ENCODE measurements at regions not wholly inside any gene's neighbourhood (a gene's known extent, or its start where the extent isn't known, plus 50 kb on each side); places are given as distances from the start of the nearest gene placed in this dataset.

- ChIA-PET CTCF (no interaction called here), POLR2A (no interaction called here)
- H3K4me3 ChIP-seq (ENCODE audit: low read depth, low read length), result no peak overlapping the region
- no peak for TF ChIP-seq CTCF (IDR thresholded peaks at IDR 0.05; ENCODE audit: insufficient read depth, low read length, missing control alignments)
- no peak for DNase-seq (ENCODE audit: low read depth, low spot score)
Measured at GRCh38 chr12:132439333-132439904, 50.5 kb upstream of the FBRSL1 start.

- CTCF ChIA-PET, result no interaction called here
- TF ChIP-seq CTCF (IDR thresholded peaks at IDR 0.05; ENCODE audit: insufficient read depth, low read length, missing control alignments), result no peak
Measured at GRCh38 chr12:132438726-132439125, 51.2 kb upstream of the FBRSL1 start.

GRCh38 chr12:132437943-132438700, 51.8 kb upstream of the FBRSL1 start:
- TF ChIP-seq CTCF (IDR thresholded peaks at IDR 0.05; ENCODE audit: insufficient read depth, low read length, missing control alignments), result no peak
- POLR2A ChIA-PET, result no interaction called here
- no peak overlapping the region for H3K4me3 ChIP-seq (ENCODE audit: low read depth, low read length)
- CTCF ChIA-PET, result no interaction called here
- DNase-seq (ENCODE audit: low read depth, low spot score), result no peak

More at GRCh38 chr12:132438726-132439125, 51.2 kb upstream of the FBRSL1 start:
- DNase-seq (ENCODE audit: low read depth, low spot score), result no peak
- POLR2A ChIA-PET, result no interaction called here
- no peak overlapping the region for H3K4me3 ChIP-seq (ENCODE audit: low read depth, low read length)

GRCh38 chr12:132437252-132437932, 52.6 kb upstream of the FBRSL1 start:
- no peak for DNase-seq (ENCODE audit: low read depth, low spot score)
- ChIA-PET POLR2A (no interaction called here), CTCF (no interaction called here)
- TF ChIP-seq CTCF (IDR thresholded peaks at IDR 0.05; ENCODE audit: insufficient read depth, low read length, missing control alignments), result no peak
- H3K4me3 ChIP-seq (ENCODE audit: low read depth, low read length), result no peak overlapping the region

- DNase-seq (ENCODE audit: low read depth, low spot score), result no peak
- no peak for TF ChIP-seq CTCF (IDR thresholded peaks at IDR 0.05; ENCODE audit: insufficient read depth, low read length, missing control alignments)
- H3K4me3 ChIP-seq (ENCODE audit: low read depth, low read length), result no peak overlapping the region
- CTCF ChIA-PET, result no interaction called here
- POLR2A ChIA-PET, result no interaction called here
Measured at GRCh38 chr12:132436791-132437251, 53.1 kb upstream of the FBRSL1 start.

GRCh38 chr12:132435486-132436187, 54.3 kb upstream of the FBRSL1 start:
- DNase-seq (ENCODE audit: low read depth, low spot score), result no peak
- TF ChIP-seq CTCF (IDR thresholded peaks at IDR 0.05; ENCODE audit: insufficient read depth, low read length, missing control alignments), result no peak
- ChIA-PET CTCF (no interaction called here), POLR2A (no interaction called here)
- H3K4me3 ChIP-seq (ENCODE audit: low read depth, low read length), result no peak overlapping the region

Measured in AG04449 (cell line).